ENCODE measurements at regions not wholly inside any gene's neighbourhood (a gene's known extent, or its start where the extent isn't known, plus 50 kb on each side); places are given as distances from the start of the nearest gene placed in this dataset.

DNA sequence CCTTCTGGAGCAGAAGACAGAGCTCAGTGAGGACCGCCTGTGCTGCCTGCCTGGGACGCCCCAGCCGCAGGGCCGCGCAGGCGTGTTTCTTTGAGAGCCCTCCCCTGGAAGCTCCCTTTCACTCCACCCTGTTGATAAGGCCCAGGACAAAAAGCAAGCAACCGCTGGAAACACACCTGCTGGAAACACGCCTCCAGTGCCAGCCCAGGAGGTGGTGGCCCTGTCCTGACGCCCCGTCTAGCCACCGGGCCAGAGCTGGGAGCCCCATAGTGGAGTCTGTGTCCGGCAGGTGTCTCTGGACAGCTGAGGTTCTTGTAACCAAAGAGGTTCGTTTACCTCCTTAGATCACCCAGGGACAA, 173.8 kb downstream of the KATNAL1 start:
- TF ChIP-seq, protein P1, sequence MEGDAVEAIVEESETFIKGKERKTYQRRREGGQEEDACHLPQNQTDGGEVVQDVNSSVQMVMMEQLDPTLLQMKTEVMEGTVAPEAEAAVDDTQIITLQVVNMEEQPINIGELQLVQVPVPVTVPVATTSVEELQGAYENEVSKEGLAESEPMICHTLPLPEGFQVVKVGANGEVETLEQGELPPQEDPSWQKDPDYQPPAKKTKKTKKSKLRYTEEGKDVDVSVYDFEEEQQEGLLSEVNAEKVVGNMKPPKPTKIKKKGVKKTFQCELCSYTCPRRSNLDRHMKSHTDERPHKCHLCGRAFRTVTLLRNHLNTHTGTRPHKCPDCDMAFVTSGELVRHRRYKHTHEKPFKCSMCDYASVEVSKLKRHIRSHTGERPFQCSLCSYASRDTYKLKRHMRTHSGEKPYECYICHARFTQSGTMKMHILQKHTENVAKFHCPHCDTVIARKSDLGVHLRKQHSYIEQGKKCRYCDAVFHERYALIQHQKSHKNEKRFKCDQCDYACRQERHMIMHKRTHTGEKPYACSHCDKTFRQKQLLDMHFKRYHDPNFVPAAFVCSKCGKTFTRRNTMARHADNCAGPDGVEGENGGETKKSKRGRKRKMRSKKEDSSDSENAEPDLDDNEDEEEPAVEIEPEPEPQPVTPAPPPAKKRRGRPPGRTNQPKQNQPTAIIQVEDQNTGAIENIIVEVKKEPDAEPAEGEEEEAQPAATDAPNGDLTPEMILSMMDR (IDR thresholded peaks at IDR 0.05; ENCODE audit: low read depth, low read length), result no peak
- TF ChIP-seq EZH2phosphoT487 (IDR thresholded peaks at IDR 0.05; ENCODE audit: low read depth), result no peak
